K562 (cell line): ENCODE measurements at regions not wholly inside any gene's neighbourhood (a gene's known extent, or its start where the extent isn't known, plus 50 kb on each side); places are given as distances from the start of the nearest gene placed in this dataset.

ENCODE experiments used
- ETS2 ChIP-seq: IDR thresholded peaks from 2 replicates; pipeline ENCODE4 v1.6.1; 2016; ENCODE audit warnings: borderline replicate concordance, missing genetic modification characterization, mild to moderate bottlenecking, moderate library complexity, missing compliant biosample characterization; ENCODE audit not compliant: poor library complexity, severe bottlenecking
- JUND ChIP-seq, 2 experiments: IDR thresholded peaks; 2 replicates in 1 of 2; 3 replicates in 1 of 2; pipeline ENCODE4 v1.6.1; 2011; ENCODE audit warnings: borderline replicate concordance in 2 of 2, low read depth in 2 of 2, low read length in 2 of 2, improper control_type of control experiment in 1 of 2, missing biosample characterization in 1 of 2, missing genetic modification characterization in 1 of 2, missing genetic modification reagents in 1 of 2
- NCOA1 ChIP-seq: fragments of 450-650 bp; IDR thresholded peaks from 2 replicates; pipeline ENCODE4 v1.6.1; 2016; ENCODE audit warnings: low read depth
- NCOR1 ChIP-seq: fragments of 450-650 bp; IDR thresholded peaks from 2 replicates; pipeline ENCODE4 v1.6.1; 2016; ENCODE audit warnings: mild to moderate bottlenecking, moderate library complexity
- NR1H2 ChIP-seq: sonication (generic); formaldehyde crosslinking; IDR thresholded peaks from 2 replicates; pipeline ENCODE4 v1.4.0; 2020; ENCODE audit warnings: mild to moderate bottlenecking, missing genetic modification reagents
- RBM25 ChIP-seq: fragments of 200-400 bp; formaldehyde crosslinking; IDR thresholded peaks from 2 replicates; pipeline ENCODE4 v1.6.1; 2018; ENCODE audit warnings: low read length, low read depth, moderate library complexity; ENCODE audit not compliant: severe bottlenecking
- TF ChIP-seq, protein P1 (sequence below): fragments of 250-450 bp; sonication (Bioruptor Pico); IDR thresholded peaks from 2 replicates; pipeline ENCODE4 v1.5.0; 2022; ENCODE audit warnings: mild to moderate bottlenecking
- TF ChIP-seq, protein P2 (sequence below), 2 experiments: fragments of 450-650 bp in 1 of 2; sonication (generic) in 1 of 2; formaldehyde crosslinking in 1 of 2; IDR thresholded peaks in 1 of 2; conservative IDR thresholded peaks in 1 of 2; 2 replicates each; pipeline versions ENCODE4 v1.6.1 to v1.8.1; 2016 to 2023; ENCODE audit warnings: mild to moderate bottlenecking in 2 of 2, moderate library complexity in 2 of 2, inconsistent platforms in 1 of 2, missing genetic modification reagents in 1 of 2
- TF ChIP-seq, protein P3 (sequence below), 2 experiments: fragments of 450-650 bp in 1 of 2; IDR thresholded peaks; 2 replicates each; pipeline ENCODE4 v1.6.1; 2011 to 2017; ENCODE audit warnings: low read depth in 2 of 2, antibody characterized with exemption in 1 of 2, borderline replicate concordance in 1 of 2, low read length in 1 of 2, mild to moderate bottlenecking in 1 of 2, mixed read lengths in 1 of 2; ENCODE audit not compliant: control insufficient read depth in 1 of 2
- TF ChIP-seq, protein P4 (sequence below): fragments of 200-400 bp; formaldehyde crosslinking; IDR thresholded peaks from 2 replicates; pipeline ENCODE4 v1.6.1; 2017; ENCODE audit warnings: mild to moderate bottlenecking, low read depth, low read length, moderate library complexity
- TF ChIP-seq, protein P5 (sequence below): fragments of 450-650 bp; formaldehyde crosslinking; IDR thresholded peaks from 2 replicates; pipeline ENCODE4 v1.4.0; 2020; ENCODE audit warnings: mild to moderate bottlenecking, moderate library complexity
- TF ChIP-seq, protein P6 (sequence below): sonication (generic); formaldehyde crosslinking; IDR thresholded peaks from 2 replicates; pipeline ENCODE4 v1.8.1; 2022; ENCODE audit warnings: missing genetic modification reagents

DNA sequence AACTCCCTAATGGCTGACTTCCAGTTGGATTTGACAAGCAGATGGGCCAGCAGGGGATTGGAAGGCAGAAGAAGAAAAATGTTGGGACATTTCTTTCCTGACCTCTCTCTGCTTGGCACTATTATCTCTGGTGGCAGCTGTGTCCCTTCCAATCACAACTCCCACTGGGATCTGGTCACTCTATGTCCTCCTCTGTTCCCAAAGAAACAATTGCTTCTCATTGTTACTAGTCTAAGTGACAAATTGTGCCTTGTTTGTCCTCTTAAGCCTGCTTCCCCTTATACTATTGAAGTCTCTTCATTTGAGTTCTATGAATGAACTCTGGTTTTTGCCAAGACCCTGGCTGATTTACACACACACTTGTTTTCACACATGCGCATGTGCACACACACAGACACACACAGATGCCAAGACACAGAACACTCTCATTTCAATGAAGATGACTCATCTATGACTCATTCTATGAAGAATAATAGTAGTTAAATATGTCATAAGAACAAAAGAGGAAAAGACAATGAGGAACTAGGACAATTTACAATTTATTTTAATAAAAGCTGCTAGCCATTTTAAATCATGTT lies 83.0 kb upstream of the FAR2 start (continued):
- TF ChIP-seq NCOR1, result no peak
- peak; percentile 58; the same call in 1 of the 2 replicates for TF ChIP-seq JUND (IDR thresholded peaks at IDR 0.05; ENCODE audit: borderline replicate concordance, low read depth, low read length)
- 0 out of 3 replicates have a peak, but pooled peaks have one; percentile 65 for TF ChIP-seq JUND (tag; IDR thresholded peaks at IDR 0.05; ENCODE audit: borderline replicate concordance, low read depth, low read length)
- no peak for TF ChIP-seq RBM25
- TF ChIP-seq, protein P1, sequence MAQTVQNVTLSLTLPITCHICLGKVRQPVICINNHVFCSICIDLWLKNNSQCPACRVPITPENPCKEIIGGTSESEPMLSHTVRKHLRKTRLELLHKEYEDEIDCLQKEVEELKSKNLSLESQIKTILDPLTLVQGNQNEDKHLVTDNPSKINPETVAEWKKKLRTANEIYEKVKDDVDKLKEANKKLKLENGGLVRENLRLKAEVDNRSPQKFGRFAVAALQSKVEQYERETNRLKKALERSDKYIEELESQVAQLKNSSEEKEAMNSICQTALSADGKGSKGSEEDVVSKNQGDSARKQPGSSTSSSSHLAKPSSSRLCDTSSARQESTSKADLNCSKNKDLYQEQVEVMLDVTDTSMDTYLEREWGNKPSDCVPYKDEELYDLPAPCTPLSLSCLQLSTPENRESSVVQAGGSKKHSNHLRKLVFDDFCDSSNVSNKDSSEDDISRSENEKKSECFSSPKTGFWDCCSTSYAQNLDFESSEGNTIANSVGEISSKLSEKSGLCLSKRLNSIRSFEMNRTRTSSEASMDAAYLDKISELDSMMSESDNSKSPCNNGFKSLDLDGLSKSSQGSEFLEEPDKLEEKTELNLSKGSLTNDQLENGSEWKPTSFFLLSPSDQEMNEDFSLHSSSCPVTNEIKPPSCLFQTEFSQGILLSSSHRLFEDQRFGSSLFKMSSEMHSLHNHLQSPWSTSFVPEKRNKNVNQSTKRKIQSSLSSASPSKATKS (CRISPR knock-in tag), result no peak
- TF ChIP-seq NCOA1, result no peak
- no peak for TF ChIP-seq NR1H2 (CRISPR knock-in tag)
- TF ChIP-seq, protein P2, sequence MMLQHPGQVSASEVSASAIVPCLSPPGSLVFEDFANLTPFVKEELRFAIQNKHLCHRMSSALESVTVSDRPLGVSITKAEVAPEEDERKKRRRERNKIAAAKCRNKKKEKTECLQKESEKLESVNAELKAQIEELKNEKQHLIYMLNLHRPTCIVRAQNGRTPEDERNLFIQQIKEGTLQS (IDR thresholded peaks at IDR 0.05), result peak; percentile 80
- TF ChIP-seq, protein P2 (CRISPR knock-in tag; conservative IDR thresholded peaks at IDR 0.05), result no peak
- TF ChIP-seq, protein P3, sequence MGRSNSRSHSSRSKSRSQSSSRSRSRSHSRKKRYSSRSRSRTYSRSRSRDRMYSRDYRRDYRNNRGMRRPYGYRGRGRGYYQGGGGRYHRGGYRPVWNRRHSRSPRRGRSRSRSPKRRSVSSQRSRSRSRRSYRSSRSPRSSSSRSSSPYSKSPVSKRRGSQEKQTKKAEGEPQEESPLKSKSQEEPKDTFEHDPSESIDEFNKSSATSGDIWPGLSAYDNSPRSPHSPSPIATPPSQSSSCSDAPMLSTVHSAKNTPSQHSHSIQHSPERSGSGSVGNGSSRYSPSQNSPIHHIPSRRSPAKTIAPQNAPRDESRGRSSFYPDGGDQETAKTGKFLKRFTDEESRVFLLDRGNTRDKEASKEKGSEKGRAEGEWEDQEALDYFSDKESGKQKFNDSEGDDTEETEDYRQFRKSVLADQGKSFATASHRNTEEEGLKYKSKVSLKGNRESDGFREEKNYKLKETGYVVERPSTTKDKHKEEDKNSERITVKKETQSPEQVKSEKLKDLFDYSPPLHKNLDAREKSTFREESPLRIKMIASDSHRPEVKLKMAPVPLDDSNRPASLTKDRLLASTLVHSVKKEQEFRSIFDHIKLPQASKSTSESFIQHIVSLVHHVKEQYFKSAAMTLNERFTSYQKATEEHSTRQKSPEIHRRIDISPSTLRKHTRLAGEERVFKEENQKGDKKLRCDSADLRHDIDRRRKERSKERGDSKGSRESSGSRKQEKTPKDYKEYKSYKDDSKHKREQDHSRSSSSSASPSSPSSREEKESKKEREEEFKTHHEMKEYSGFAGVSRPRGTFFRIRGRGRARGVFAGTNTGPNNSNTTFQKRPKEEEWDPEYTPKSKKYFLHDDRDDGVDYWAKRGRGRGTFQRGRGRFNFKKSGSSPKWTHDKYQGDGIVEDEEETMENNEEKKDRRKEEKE (IDR thresholded peaks at IDR 0.05; ENCODE audit: borderline replicate concordance in 1 of 2, control insufficient read depth in 1 of 2, low read depth in 2 of 2, low read length in 1 of 2), result no peak
- TF ChIP-seq, protein P4, sequence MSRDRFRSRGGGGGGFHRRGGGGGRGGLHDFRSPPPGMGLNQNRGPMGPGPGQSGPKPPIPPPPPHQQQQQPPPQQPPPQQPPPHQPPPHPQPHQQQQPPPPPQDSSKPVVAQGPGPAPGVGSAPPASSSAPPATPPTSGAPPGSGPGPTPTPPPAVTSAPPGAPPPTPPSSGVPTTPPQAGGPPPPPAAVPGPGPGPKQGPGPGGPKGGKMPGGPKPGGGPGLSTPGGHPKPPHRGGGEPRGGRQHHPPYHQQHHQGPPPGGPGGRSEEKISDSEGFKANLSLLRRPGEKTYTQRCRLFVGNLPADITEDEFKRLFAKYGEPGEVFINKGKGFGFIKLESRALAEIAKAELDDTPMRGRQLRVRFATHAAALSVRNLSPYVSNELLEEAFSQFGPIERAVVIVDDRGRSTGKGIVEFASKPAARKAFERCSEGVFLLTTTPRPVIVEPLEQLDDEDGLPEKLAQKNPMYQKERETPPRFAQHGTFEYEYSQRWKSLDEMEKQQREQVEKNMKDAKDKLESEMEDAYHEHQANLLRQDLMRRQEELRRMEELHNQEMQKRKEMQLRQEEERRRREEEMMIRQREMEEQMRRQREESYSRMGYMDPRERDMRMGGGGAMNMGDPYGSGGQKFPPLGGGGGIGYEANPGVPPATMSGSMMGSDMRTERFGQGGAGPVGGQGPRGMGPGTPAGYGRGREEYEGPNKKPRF, result no peak
- no peak for TF ChIP-seq ETS2 (tag)
- TF ChIP-seq, protein P5, sequence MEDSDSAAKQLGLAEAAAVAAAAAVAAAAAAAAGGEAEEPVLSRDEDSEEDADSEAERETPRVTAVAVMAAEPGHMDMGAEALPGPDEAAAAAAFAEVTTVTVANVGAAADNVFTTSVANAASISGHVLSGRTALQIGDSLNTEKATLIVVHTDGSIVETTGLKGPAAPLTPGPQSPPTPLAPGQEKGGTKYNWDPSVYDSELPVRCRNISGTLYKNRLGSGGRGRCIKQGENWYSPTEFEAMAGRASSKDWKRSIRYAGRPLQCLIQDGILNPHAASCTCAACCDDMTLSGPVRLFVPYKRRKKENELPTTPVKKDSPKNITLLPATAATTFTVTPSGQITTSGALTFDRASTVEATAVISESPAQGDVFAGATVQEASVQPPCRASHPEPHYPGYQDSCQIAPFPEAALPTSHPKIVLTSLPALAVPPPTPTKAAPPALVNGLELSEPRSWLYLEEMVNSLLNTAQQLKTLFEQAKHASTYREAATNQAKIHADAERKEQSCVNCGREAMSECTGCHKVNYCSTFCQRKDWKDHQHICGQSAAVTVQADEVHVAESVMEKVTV (CRISPR knock-in tag), result no peak
- TF ChIP-seq, protein P6, sequence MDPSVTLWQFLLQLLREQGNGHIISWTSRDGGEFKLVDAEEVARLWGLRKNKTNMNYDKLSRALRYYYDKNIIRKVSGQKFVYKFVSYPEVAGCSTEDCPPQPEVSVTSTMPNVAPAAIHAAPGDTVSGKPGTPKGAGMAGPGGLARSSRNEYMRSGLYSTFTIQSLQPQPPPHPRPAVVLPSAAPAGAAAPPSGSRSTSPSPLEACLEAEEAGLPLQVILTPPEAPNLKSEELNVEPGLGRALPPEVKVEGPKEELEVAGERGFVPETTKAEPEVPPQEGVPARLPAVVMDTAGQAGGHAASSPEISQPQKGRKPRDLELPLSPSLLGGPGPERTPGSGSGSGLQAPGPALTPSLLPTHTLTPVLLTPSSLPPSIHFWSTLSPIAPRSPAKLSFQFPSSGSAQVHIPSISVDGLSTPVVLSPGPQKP, result no peak
